AG04450 (cell line): ENCODE measurements at regions not wholly inside any gene's neighbourhood (a gene's known extent, or its start where the extent isn't known, plus 50 kb on each side); places are given as distances from the start of the nearest gene placed in this dataset.

Experiments
- CTCF ChIA-PET: fragments of 300-600, 350-600 bp; formaldehyde crosslinking; extraction: SDS; loops from one replicate; lab custom pipeline; 2022; ENCODE audit warnings: antibody characterized with exemption, inconsistent platforms; lab: Charles Lee
- POLR2A ChIA-PET: fragments of 350-600 bp; formaldehyde crosslinking; extraction: SDS; loops from one replicate; lab custom pipeline; 2021; ENCODE audit warnings: antibody characterized with exemption, inconsistent platforms; lab: Yijun Ruan, JAX
- DNase-seq: peaks from one replicate; pipeline ENCODE4 v3.0.0-alpha.2; 2011; ENCODE audit warnings: low read depth, low spot score
- H3K27ac ChIP-seq: one replicate; pipeline ENCODE4 v1.5.1; 2012; ENCODE audit warnings: low read depth, low read length, control low read depth
- H3K27me3 ChIP-seq: one replicate; pipeline ENCODE4 v1.6.0; 2012; ENCODE audit warnings: low read length; ENCODE audit not compliant: control insufficient read depth, insufficient read depth
- H3K4me3 ChIP-seq: 2 replicates; pipeline ENCODE4 v1.5.1; 2011; ENCODE audit warnings: mild to moderate bottlenecking, low read depth, low read length, control low read depth
- H3K9me3 ChIP-seq: 2 replicates; pipeline ENCODE4 v1.5.1; 2012; ENCODE audit warnings: low read length; ENCODE audit not compliant: control insufficient read depth, insufficient read depth
- TF ChIP-seq, protein P1 (sequence below): IDR thresholded peaks from 2 replicates; pipeline ENCODE4 v1.5.1; 2011; ENCODE audit warnings: low read depth, low read length, control low read depth, inconsistent platforms

DNA sequence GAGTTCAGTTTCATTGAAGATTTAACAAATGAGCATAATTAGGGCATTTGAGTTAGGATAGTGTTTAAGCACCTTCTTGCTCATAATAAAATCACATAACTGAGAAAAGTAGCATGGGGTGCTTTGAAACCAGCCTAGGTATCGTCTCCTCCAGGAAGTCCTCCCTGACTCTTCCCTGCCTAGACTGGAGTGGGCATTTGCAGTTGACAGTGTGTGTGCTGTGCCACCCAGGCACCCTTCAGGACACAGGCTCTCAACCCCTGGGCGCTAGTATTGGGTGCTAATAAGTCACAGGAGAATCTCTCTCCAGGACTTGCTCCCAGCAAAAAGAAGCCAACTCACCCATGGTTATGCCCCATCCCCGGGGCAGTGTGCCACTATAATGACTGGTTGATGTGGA is 584.1 kb downstream of the INSC start:
- no peak overlapping the region for H3K4me3 ChIP-seq
- TF ChIP-seq, protein P1, sequence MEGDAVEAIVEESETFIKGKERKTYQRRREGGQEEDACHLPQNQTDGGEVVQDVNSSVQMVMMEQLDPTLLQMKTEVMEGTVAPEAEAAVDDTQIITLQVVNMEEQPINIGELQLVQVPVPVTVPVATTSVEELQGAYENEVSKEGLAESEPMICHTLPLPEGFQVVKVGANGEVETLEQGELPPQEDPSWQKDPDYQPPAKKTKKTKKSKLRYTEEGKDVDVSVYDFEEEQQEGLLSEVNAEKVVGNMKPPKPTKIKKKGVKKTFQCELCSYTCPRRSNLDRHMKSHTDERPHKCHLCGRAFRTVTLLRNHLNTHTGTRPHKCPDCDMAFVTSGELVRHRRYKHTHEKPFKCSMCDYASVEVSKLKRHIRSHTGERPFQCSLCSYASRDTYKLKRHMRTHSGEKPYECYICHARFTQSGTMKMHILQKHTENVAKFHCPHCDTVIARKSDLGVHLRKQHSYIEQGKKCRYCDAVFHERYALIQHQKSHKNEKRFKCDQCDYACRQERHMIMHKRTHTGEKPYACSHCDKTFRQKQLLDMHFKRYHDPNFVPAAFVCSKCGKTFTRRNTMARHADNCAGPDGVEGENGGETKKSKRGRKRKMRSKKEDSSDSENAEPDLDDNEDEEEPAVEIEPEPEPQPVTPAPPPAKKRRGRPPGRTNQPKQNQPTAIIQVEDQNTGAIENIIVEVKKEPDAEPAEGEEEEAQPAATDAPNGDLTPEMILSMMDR: no peak
- H3K27me3 ChIP-seq: peaks cover 3% of the 10 kb centered on the region
- H3K9me3 ChIP-seq: no peaks in the 10 kb centered on the region
- DNase-seq: no peak
- POLR2A ChIA-PET: no interaction called here
- H3K27ac ChIP-seq: no peak overlapping the region
- CTCF ChIA-PET: interaction anchor here (0.7 kb wide), 1 partner anchor 381 kb away, joined by 3 read pairs; no protein-coding TSS in a partner anchor

DNA sequence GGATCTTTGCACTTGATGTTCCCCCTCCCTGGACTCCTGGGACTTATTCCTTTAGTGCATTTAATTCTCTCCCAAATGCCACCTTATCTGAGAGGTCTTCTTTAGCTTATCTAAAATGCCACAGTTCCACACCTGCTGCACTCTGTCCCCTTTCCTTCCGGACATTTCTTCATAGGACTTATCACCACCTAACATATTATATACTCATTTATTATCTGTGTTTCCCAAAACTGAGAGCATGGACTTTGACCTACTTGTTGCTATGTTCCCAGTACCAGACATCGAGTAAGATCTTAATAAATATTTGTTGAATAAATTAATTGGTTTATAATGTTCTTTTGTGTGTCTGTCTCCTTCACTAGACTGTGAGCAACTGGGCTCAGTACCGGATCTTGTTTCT is 585.3 kb downstream of the INSC start:
- TF ChIP-seq, protein P1: no peak
- POLR2A ChIA-PET: no interaction called here
- CTCF ChIA-PET: no interaction called here
- Histone ChIP-seq H3K4me3 (no peak overlapping the region), H3K27ac (no peak overlapping the region), H3K9me3 (no peaks in the 10 kb centered on the region), H3K27me3 (peaks cover 3% of the 10 kb centered on the region)
- no peak for DNase-seq

DNA sequence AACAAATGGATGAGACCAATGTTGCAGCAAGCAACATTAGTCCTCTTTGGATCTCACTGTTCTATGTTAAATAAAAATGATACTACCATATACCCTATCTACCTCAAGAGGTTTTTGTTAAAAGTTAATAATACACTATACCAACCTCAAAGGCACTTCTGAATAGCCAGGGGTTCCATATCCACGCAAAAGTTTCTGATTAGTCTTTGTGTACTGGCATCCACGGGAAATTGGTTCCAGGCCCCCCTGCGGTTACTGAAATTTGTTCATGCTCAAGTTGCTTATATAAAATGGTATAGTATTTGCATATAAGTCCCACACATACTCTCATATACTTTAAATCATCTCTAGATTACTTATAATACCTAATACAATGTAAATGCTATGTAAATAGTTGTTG is 585.7 kb downstream of the INSC start:
- no peaks in the 10 kb centered on the region for H3K27me3 ChIP-seq
- TF ChIP-seq, protein P1: no peak
- POLR2A ChIA-PET: no interaction called here
- CTCF ChIA-PET: no interaction called here
- H3K4me3 ChIP-seq: no peak overlapping the region
- no peak overlapping the region for H3K27ac ChIP-seq
- no peaks in the 10 kb centered on the region for H3K9me3 ChIP-seq
- DNase-seq: no peak

DNA sequence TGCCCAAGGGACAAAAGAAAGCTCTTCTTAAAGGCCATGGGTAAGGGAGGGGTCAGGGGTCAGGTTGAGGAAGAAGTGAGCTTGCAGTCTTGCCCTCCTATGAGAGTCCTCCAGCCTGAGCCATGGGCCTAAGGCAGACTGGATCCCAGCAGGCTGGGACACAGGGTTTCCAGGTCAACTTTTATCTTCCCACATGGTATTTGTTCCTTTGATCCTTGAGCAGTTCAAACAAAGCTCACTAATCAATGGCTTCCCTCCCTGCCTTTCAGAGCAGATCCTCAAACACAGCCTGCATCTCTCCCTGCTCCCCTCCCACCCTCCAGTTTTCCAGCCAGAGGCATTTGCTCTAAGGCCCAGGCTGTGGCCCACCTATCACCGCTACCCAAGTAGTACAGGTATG is 589.3 kb downstream of the INSC start:
- Histone ChIP-seq H3K27me3 (no peaks in the 10 kb centered on the region), H3K27ac (no peak overlapping the region), H3K4me3 (no peak overlapping the region), H3K9me3 (no peaks in the 10 kb centered on the region)
- TF ChIP-seq, protein P1: no peak
- ChIA-PET CTCF (no interaction called here), POLR2A (no interaction called here)
- DNase-seq: no peak

DNA sequence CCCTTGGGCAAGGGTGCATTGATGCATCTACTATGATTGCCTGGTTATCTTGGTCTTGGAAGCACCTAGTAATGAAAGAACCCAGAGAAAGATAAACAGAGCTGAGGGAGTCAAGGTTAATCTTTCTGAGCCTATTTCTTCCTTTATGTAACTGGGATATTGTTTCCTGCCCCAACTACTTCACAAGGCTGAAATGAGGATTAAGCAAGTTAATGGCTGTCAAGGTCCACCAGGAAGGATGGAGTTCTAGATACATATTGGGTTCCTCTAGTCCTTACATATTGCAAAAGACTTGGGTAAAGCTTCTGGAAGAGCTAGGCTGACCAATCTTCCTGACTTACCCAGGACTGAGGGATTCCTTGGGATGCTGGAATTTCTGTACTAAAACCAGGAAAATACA is 589.8 kb downstream of the INSC start:
- ChIA-PET POLR2A (no interaction called here), CTCF (no interaction called here)
- H3K27ac ChIP-seq: no peak overlapping the region
- TF ChIP-seq, protein P1: no peak
- H3K4me3 ChIP-seq: no peak overlapping the region
- no peak for DNase-seq
- H3K27me3 ChIP-seq: no peaks in the 10 kb centered on the region
- H3K9me3 ChIP-seq: no peaks in the 10 kb centered on the region
